Sciatic nerve (tissue), 2 donors: ENCODE measurements at regions not wholly inside any gene's neighbourhood (a gene's known extent, or its start where the extent isn't known, plus 50 kb on each side); places are given as distances from the start of the nearest gene placed in this dataset.
"Not testable (repeated sequence)": the region's sequence is repeated elsewhere in the genome, so short reads cannot be mapped to it uniquely, and the experiment has no call there.

Experiments used
- ATAC-seq: fragments of 200-7000 bp; cut with Tn5 transposase; one replicate; pipeline ENCODE4 v1.9.1; 2020; ENCODE audit warnings: mild to moderate bottlenecking, moderate library complexity
- DNase-seq: peaks from one replicate; pipeline ENCODE4 v3.0.0-alpha.2; 2020; ENCODE audit warnings: low spot score
- intact Hi-C: fragments of 100-400 bp; cut with DNase I; formaldehyde crosslinking; loops from one replicate; pipeline ENCODE4 v1.14.2; 2022
- donor health status: DM: no; HTN: no; CAD: no.
- donor health status: DM: no; HTN: no; CAD: no.

DNA sequence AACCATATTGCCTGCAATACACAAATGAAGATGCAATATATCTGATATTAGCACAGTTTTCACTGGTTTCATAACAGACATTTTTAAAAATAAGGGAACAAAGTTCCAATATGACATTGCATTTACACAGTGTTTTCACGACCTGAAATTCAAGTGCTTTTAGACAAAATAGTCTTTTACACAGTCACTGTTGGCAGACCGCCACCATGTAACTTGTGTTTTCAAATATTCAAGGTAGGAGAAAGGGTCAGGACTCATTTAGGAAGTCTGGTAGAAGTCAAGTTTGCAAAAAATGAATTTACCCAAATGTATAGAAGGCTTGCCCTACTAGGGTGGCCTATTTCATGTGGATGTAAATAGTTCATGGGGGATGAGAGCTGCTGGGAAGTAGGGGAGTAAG, 98.1 kb upstream of the TAS2R1 start:
- ATAC-seq (no peak), DNase-seq (no peak)
- intact Hi-C loops = no loop called here

DNA sequence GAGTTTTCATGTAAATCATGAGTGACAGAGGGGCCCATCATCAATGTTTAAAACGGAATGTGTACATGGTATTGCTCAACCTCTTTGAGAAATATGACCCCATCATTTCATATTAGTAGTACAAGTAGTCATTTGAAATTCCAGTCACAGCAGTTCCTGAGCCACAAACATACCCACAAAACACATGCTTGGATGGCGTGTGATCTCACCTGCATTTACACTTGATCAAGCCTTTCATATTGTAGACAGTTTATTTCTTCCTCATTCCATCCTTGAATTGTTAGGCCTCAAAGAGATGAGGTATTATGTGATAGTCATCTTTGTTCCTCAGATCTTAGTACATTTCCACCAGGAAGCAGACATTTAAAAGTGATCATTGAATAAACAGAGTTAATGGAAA, 96.8 kb upstream of the TAS2R1 start:
- no peak for DNase-seq
- no peak for ATAC-seq
- intact Hi-C loops = no loop called here

DNA sequence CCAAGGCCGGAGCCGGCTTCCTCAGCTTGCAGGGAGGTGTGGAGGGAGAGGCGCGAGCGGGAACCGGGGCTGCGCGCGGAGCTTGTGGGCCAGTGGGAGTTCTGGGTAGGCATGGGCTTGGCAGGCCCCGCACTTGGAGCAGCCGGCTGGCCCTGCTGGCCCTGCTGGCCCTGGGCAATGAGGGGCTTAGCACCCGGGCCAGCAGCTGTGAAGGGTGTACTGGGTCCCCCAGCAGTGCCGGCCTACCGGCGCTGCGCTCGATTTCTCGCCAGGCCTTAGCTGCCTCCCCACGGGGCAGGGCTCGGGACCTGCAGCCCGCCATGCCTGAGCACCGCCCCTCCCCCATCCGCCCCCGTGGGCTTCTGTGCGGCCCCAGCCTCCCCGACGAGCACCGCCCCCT, 95.1 kb upstream of the TAS2R1 start:
- DNase-seq, ATAC-seq, intact Hi-C loops: not testable (repeated sequence)

DNA sequence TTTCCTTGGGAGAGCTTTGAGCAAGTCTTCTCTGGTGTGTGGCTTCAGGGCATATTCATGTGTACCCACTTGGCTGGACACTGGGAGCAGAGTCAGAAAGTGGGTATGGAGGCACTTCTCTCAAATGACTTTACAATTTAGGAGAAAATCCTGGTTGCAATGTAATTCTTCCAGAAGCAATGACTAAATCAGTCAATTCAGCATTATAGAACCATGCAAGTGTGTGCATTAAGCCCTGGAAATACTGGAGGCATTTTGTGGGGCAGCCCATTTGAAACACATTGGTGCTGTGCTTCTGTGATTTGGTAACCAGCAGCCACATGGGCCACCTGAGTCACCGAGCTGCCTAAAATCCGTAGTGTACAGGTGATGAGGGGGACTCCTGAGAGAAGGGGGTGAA, 94.6 kb upstream of the TAS2R1 start:
- DNase-seq = no peak
- intact Hi-C loops = no loop called here
- ATAC-seq = no peak

DNA sequence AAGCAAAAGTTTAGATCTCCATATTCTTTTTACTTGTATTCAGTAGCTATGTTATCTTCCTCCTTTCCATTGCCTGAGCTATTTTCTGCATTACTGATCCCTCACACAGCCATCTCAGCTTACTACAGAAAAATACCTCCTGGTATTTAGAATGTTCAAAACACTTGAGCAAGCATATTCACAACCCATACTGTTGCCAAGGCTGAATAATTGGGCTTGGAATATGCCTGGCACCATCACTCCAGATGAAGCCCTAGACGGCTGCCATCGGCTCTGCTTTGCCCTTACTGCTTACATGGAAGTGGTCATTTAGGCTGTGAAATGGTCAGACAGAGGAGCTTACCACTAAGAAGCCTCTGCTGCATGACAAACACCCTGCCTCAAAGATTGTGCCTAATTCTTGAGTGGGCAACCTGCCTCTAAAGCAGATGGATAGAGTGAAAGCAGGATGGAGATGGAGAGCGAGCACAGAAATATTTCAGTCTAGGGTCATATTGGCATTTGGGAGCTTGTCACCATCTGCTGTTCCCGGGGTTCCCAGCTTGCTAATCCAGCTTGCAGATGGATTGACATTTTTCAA, 92.5 kb upstream of the TAS2R1 start:
- no peak for DNase-seq
- intact Hi-C loops = no loop called here
- ATAC-seq = no peak

DNA sequence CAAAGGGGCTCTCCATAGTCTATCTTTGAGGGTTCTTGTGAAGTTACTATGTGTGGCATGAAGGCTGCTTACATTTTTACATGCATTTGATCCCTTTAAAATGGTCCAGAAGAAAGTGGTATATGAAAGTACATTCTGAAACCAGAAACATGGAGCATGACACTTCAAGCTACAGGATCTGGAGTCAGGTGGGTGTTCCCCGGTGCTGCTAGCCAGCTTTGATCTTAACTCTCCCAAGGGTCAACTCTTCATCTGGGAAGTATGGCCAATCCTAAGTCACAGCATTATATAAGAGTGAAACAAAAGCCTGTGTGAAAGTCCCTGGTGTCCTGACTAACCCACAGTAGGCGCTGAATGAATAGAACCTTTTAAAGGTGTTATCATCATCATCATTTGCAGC, 91.0 kb upstream of the TAS2R1 start:
- intact Hi-C loops = no loop called here
- no peak for ATAC-seq
- DNase-seq = no peak

DNA sequence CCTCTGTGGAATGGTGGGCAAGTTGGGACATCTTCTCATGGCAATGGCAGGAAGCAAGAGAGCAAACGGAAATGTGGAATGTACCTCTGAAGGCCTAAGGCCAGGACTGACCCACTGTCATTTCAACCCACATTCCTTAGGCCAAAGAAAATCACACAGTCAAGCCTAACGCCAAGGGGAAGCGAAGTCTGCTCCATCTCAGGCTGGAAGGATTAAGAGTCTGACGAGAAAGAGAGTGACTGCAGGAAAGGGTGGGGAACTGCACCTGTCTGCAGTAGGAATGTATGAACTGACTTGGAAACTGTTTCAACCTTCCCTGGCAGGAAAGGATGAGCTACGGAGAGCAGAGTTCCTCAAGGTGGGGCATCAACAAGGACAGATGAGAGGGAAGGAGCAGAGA, 90.2 kb upstream of the TAS2R1 start:
- intact Hi-C loops = no loop called here

DNA sequence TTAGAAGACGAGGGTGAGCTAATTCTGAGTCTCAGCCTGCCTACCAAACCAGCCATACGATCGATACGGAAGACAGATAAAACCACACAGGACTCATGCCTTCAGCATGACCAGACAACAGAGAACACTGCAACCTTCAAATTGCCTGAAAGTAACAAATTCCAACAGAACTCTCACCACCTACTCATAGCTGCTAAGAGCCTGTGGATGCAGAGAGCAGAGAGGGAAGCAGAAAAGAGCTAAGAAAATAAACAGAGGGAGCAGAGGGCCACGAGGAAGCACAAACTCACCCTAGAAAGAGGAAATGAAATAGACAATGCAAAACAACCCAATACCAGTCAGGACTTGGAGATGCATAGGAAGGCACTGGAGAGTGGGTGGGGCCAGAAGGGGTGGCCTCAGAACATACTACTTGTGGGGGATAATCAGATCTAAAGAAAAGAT, 86.7 kb upstream of the TAS2R1 start:
- intact Hi-C loops = no loop called here
- ATAC-seq (no peak), DNase-seq (no peak)

More for the DNA sequence above, 90.2 kb upstream of the TAS2R1 start:
- DNase-seq = no peak
- ATAC-seq = no peak

DNA sequence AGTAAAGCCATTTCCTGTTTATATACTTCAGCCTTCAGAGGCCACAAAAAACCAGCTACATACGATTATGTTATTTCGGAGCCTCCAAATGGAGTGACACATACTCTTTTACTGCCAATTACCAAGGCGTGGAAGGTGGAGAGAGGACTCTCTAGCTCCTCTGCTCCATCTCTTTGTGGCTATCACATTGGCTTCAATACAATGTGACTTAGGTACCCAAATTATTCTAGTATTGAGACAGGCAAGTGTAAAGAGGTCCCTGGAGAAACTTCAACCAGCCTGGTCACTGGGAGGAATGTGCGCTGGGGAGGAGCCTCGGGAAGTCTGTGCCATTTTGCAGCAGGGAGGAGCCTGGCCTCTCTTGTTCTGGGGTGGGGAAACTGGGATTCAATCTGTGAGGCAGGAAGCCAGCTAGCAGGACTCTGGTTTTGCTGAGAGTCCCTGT, 85.8 kb upstream of the TAS2R1 start:
- no peak for ATAC-seq
- no peak for DNase-seq
- intact Hi-C loops = no loop called here

DNA sequence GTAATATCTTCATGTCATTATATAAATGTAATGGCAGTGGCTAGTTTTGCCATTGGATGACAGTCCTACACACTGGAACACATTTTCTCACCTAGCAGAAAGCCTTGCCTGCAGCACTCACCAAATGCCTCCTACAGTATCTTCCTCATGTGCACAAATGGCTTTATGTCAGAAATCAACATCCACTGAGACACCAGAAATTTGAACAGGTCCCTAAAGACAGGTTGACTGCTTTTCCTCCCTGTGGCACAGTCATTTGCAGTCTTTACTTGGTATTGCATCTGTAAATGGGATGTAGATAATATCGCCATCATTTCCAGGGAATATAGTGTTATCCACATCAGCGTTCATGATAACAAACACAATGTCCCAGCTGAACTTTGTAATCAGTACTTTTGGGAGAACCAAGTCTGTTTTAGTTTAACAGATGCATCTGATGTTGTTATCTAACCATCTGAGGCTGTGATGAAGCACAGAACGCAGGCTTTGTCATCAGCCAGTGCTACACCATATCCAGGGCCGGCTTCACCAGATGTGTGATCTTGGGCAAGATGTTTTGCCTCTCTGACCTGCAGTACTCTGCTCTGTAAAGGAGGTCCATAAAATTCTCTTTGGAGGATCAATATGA, 83.9 kb upstream of the TAS2R1 start:
- ATAC-seq (peak; percentile 64), DNase-seq (no peak)
- intact Hi-C loops = no loop called here

DNA sequence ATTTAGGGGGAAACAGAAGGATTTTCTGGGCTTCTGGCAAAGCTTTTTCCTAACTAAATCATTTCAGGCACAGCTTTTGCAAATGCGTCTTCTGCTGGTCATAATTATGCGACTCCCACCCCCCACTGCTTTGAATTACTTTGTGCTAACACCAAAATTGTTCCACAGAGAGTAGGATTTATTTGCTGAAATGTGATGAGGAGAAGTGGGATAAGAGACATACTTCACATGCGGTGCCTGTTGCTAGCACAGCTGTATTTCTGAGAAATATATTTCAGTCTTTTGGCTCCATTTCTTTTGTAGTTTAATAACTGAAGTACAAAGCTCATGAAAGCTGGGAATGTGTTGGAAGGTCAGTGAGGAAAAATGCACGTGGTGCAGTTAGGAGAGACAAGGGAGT, 83.2 kb upstream of the TAS2R1 start:
- intact Hi-C loops = no loop called here
- DNase-seq (no peak), ATAC-seq (peak; percentile 30)

DNA sequence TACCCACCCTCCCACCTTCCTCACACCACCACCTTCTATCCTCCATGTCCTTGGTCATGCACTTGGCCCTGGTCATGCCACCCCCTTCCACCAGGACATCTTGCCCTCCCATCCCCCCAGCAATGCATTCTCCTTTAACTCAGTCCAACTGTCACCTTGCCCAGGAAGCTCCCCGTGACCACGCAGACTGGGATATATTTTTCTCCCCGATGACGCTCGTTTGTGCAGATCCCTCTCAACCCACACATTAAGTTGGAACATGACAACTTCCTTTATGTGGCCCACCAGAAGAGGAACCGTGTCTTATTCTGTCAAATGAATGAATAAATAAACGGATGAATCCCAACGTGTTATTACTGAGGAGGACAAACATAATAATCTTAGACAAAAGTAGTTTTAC, 82.8 kb upstream of the TAS2R1 start:
- intact Hi-C loops = no loop called here
- DNase-seq = no peak
- no peak for ATAC-seq

DNA sequence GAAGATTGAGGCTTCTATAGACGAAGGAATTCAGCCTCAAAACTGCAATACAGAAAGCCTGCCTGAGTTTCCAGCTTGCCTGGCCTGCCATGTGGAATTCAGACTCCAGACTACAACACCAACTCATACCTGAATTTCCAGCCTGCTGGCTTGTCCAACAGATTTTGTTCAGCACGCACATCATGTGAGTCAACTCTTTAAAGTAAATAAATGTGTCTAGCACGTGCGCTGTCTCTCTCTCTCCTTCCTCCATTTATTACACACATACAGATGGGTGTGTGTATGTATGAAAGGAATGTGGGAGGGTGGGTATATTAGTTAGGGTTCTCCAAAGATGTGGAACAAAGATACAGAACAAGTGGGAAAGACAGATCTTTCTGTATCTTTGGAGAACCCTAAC, 82.4 kb upstream of the TAS2R1 start:
- intact Hi-C loops = no loop called here
- DNase-seq (no peak), ATAC-seq (no peak)

DNA sequence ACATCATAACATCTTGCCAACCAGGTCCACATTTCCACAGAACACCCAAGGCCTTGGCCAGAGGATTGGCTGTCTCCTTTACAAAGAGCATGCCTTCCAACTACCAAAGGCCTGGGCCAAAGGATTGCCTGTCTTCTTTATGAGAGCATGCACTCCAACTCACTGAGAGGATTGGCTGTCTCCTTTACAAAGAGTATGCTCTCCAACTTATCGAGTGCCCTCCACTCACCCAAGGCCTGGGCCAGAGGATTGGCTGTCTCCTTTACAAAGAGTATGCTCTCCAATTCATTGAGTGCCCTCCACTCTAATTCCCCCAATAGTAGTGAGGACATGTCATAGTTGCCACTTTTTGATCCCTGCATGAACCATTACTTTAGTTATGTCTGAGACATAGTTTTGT, 79.9 kb upstream of the TAS2R1 start:
- DNase-seq (no peak), ATAC-seq (no peak)
- intact Hi-C loops = no loop called here

DNA sequence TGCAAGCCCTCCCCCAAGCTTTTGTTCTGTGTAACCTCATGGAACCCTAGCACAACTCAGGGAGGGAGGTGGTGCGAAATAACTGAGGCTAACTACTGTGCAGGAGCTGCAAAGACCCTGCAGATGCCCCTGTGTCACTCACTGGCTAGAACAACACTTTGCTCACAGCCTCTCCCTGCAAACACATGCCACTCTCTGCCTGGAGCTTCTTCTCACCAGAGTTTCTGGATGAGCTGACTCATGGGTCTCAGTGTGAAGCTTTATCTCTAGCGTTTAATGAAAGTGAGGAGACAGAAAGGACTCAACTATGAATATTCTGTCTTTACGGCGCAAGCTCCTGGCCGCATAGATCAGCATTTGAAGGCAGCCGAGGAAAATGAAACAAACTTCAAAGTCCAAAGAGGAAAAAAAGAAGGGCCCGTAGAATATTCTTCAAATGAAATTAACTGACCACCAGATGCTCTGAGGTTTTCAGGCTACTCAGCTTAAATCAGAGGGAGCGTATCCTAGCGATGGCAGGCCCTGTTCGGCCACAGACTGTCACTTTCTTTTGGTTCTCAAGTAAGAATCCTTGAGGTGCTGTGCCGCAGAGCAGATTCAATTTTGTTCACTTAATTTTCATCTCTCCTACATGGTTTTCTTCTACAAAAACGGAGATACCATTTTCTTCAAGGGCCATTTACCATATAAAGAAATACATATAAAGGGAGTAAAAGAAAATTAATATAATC, 77.7 kb upstream of the TAS2R1 start:
- DNase-seq (no peak), ATAC-seq (no peak)
- intact Hi-C loops = no loop called here

DNA sequence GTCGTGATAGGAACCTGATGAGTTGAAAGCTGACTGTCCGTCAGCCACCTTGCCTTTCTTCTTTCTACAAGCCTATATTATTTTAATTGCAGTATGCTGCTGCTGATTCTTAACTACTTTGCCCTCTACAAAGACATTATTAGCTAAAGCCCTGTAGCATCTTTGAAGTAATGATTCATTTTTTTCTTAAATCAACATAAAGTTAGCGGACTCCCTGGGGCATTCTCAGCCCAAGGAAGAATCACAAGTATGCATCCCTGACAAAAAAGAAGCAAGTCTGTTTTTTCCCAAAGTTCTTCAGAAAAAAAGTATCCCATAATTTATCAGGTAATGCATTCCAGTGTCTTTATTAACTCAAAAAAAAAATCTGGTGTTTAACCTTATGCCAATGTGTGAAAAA, 69.5 kb upstream of the TAS2R1 start:
- intact Hi-C loops = no loop called here
- no peak for ATAC-seq

DNA sequence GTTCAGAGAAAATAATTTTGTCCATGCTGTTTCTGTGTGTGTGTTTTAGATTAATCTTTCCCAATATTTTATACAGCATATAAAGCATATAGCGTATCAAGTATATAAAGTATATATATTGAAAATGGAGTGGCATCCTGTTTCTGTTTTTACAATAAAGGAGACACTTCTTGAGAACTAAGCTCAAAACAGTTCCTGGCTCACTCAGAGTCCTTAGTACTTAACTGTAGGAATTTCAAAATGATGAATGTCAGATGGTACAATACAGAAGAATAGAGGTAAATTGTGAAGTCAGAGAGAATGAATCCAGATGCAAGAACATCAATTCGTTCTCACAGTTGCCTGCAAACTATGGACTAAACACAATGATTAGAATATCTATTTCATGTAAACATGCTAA, 68.7 kb upstream of the TAS2R1 start:
- ATAC-seq (no peak), DNase-seq (no peak)
- intact Hi-C loops = no loop called here

More for the DNA sequence above, 69.5 kb upstream of the TAS2R1 start:
- no peak for DNase-seq

DNA sequence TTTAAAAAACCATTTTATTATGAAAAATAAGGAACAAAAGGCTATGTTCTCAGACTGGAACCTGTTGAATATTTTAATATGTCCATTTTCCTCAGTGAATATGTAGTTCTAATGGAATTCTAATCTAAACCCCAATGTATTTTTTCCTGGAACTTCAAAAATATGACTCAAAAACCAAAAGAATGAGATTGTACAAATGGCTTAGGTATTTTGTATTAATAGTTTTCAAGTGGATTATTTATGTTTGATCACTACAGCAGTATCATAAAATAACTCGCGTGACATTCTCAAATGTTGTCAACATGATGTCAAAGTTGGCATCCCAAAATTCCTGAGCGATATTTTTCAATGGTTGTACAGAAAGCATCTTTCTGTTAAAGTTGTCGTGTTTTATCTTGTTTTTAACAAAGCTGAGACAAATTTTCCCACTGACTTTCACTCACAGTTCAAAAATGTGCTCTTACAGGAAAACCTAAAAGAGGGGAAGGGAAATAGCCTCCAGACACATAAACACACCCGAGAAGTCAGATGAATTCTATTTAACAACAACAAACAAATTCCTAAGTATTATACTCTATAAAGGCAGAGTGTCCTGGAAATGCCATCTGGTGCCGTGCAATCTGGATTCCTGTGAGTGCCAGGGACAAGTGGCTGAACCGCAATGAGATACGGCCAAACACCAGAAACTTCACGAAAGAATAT, 68.1 kb upstream of the TAS2R1 start:
- intact Hi-C loops = no loop called here
- DNase-seq = no peak
- no peak for ATAC-seq

DNA sequence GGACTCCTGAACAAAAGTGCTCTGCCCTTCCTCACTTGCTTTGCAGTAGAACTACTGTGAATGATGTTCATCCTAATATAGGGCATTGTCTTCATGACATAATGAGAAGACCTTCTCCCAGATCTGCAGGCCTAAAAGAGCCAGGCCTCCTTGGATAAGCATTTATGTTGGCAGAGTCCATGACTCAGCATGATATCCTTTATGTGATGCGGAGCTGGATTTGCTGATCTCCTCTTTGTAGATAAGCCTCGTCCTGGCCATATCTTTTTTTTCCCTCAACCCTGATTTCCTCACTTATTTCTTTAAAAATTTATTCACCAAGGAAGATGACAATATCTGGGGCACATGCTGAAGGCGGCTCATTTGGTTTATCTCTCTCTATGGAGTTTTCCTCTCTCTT, 62.4 kb upstream of the TAS2R1 start:
- ATAC-seq (no peak), DNase-seq (no peak)
- intact Hi-C loops = no loop called here

DNA sequence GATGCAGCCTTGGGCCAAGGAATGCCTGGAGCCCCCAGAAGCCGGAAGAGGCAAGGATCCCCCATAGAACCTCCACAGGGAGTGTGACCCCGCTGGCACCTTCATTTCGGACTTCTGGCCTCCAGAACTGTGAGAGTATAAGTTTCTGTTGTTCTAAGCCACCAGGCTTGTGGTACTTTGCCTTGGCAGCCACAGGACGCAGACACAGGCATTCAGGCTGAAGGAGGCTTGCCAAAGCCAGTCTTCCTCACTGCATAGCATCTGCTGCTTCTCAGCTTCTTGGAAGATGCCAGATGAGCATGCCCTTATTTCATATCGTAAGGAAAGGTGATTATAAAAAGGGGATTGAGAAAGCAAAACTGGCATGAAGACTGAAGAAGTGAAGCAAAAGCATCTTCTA, 61.1 kb upstream of the TAS2R1 start:
- intact Hi-C loops = no loop called here
- ATAC-seq (no peak), DNase-seq (no peak)
